Neural crest cell (in vitro differentiated cells): ENCODE measurements at regions not wholly inside any gene's neighbourhood (a gene's known extent, or its start where the extent isn't known, plus 50 kb on each side); places are given as distances from the start of the nearest gene placed in this dataset.

Source experiments
- DNase-seq: peaks from one replicate; pipeline ENCODE4 v3.0.0; 2021; ENCODE audit warnings: low read depth, mixed read lengths, low spot score
- H3K27ac Mint-ChIP-seq: one replicate; pipeline ENCODE4 v1.8.0; 2021; ENCODE audit warnings: mild to moderate bottlenecking, mixed read lengths; ENCODE audit not compliant: unreplicated experiment
- H3K27me3 Mint-ChIP-seq: 2 replicates; pipeline ENCODE4 v1.8.0; 2021; ENCODE audit warnings: low read depth, mild to moderate bottlenecking, mixed read lengths
- H3K36me3 Mint-ChIP-seq: 2 replicates; pipeline ENCODE4 v1.8.0; 2021; ENCODE audit warnings: low read depth, mild to moderate bottlenecking, mixed read lengths
- H3K4me1 Mint-ChIP-seq: 2 replicates; pipeline ENCODE4 v1.8.0; 2021; ENCODE audit warnings: mixed read lengths
- H3K4me3 Mint-ChIP-seq: one replicate; pipeline ENCODE4 v1.8.0; 2021; ENCODE audit warnings: mild to moderate bottlenecking, mixed read lengths
- H3K9me3 Mint-ChIP-seq: 2 replicates; pipeline ENCODE4 v1.8.0; 2021; ENCODE audit warnings: mixed read lengths
- CTCF ChIP-seq: fragments of 200-600 bp; sonication (generic); conservative IDR thresholded peaks from 2 replicates; pipeline ENCODE4 v1.5.0; 2021; ENCODE audit warnings: antibody characterized with exemption, mild to moderate bottlenecking

GRCh38 chr4:181606300-181606699 is 636.9 kb upstream of the TENM3 start:
- DNase-seq: no peak
- no peak overlapping the region for H3K4me3 Mint-ChIP-seq
- no peak for TF ChIP-seq CTCF
- no peaks in the 10 kb centered on the region for H3K27me3 Mint-ChIP-seq
- no peaks in the 10 kb centered on the region for H3K36me3 Mint-ChIP-seq
- peaks cover 13% of the 10 kb centered on the region for H3K4me1 Mint-ChIP-seq
- no peak overlapping the region for H3K27ac Mint-ChIP-seq
- peaks cover 2% of the 10 kb centered on the region for H3K9me3 Mint-ChIP-seq

GRCh38 chr4:181608181-181608580 is 635.0 kb upstream of the TENM3 start:
- Mint-ChIP-seq H3K36me3 (no peaks in the 10 kb centered on the region), H3K4me1 (peaks cover 21% of the 10 kb centered on the region), H3K9me3 (peaks cover 2% of the 10 kb centered on the region), H3K27me3 (no peaks in the 10 kb centered on the region), H3K4me3 (no peak overlapping the region), H3K27ac (no peak overlapping the region)
- no peak for TF ChIP-seq CTCF
- no peak for DNase-seq

- peaks cover 21% of the 10 kb centered on the region for H3K4me1 Mint-ChIP-seq
- no peak for TF ChIP-seq CTCF
- H3K27me3 Mint-ChIP-seq: no peaks in the 10 kb centered on the region
- no peak overlapping the region for H3K4me3 Mint-ChIP-seq
- peaks cover 1% of the 10 kb centered on the region for H3K9me3 Mint-ChIP-seq
- no peak overlapping the region for H3K27ac Mint-ChIP-seq
- DNase-seq: no peak
- H3K36me3 Mint-ChIP-seq: no peaks in the 10 kb centered on the region
Measured at GRCh38 chr4:181611033-181611711, 632.0 kb upstream of the TENM3 start.

GRCh38 chr4:181611946-181612600 is 631.1 kb upstream of the TENM3 start:
- peak overlapping the region; percentile 20 for H3K27ac Mint-ChIP-seq
- no peak for TF ChIP-seq CTCF

GRCh38 chr4:181613200-181613599 is 630.0 kb upstream of the TENM3 start:
- Mint-ChIP-seq H3K27ac (no peak overlapping the region), H3K9me3 (no peaks in the 10 kb centered on the region), H3K36me3 (no peaks in the 10 kb centered on the region), H3K4me3 (no peak overlapping the region), H3K4me1 (peaks cover 21% of the 10 kb centered on the region), H3K27me3 (no peaks in the 10 kb centered on the region)
- no peak for TF ChIP-seq CTCF
- no peak for DNase-seq

More at GRCh38 chr4:181611946-181612600, 631.1 kb upstream of the TENM3 start:
- Mint-ChIP-seq H3K9me3 (no peaks in the 10 kb centered on the region), H3K4me1 (peaks cover 21% of the 10 kb centered on the region), H3K27me3 (no peaks in the 10 kb centered on the region), H3K36me3 (no peaks in the 10 kb centered on the region), H3K4me3 (no peak overlapping the region)
- no peak for DNase-seq
